GM12878 (cell line): ENCODE measurements at regions not wholly inside any gene's neighbourhood (a gene's known extent, or its start where the extent isn't known, plus 50 kb on each side); places are given as distances from the start of the nearest gene placed in this dataset.

ENCODE experiments used
- EED ChIP-seq: sonication (generic); IDR thresholded peaks from 2 replicates; pipeline ENCODE4 v1.6.1; 2016; ENCODE audit warnings: antibody characterized with exemption, low read depth
- POLR2AphosphoS5 ChIP-seq: IDR thresholded peaks from 2 replicates; pipeline ENCODE4 v1.6.1; 2011; ENCODE audit warnings: mild to moderate bottlenecking, low read length, inconsistent platforms
- RAD21 ChIP-seq: IDR thresholded peaks from 2 replicates; pipeline ENCODE4 v1.6.1; 2011; ENCODE audit warnings: mild to moderate bottlenecking, low read depth, low read length, moderate library complexity; ENCODE audit not compliant: insufficient read depth
- TCF12 ChIP-seq: IDR thresholded peaks from 2 replicates; pipeline ENCODE4 v1.6.1; 2011; ENCODE audit warnings: low read depth, mild to moderate bottlenecking, low read length
- TF ChIP-seq, protein P1 (sequence below): IDR thresholded peaks from 2 replicates; pipeline ENCODE4 v1.6.1; 2011; ENCODE audit warnings: low read depth, mild to moderate bottlenecking, low read length, moderate library complexity, borderline replicate concordance; ENCODE audit errors: extremely low read depth

- TF ChIP-seq TCF12 (no peak), EED (no peak), RAD21 (no peak), POLR2AphosphoS5 (no peak)
- TF ChIP-seq, protein P1, sequence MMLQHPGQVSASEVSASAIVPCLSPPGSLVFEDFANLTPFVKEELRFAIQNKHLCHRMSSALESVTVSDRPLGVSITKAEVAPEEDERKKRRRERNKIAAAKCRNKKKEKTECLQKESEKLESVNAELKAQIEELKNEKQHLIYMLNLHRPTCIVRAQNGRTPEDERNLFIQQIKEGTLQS, result no peak
Observed at GRCh38 chr2:128380961-128381938, 62.6 kb upstream of the HS6ST1 start.
